ENCODE measurements at regions not wholly inside any gene's neighbourhood (a gene's known extent, or its start where the extent isn't known, plus 50 kb on each side); places are given as distances from the start of the nearest gene placed in this dataset.

- TF ChIP-seq CTCF (conservative IDR thresholded peaks at IDR 0.05; ENCODE audit: low read depth, low read length) (no peak), EZH2 (IDR thresholded peaks at IDR 0.05; ENCODE audit: borderline replicate concordance, low read depth, low read length, poor library complexity, severe bottlenecking) (no peak)
These were observed 85.5 kb upstream of the GDF10 start for GRCh38 chr10:47214520-47214919.
